Hepatocyte (in vitro differentiated cells): ENCODE measurements at regions not wholly inside any gene's neighbourhood (a gene's known extent, or its start where the extent isn't known, plus 50 kb on each side); places are given as distances from the start of the nearest gene placed in this dataset.

Experiments used
- DNase-seq: peaks from one replicate; pipeline ENCODE4 v3.0.0-alpha.2; 2016; ENCODE audit warnings: low spot score
- H2AFZ ChIP-seq: fragments of 200-600 bp; sonication (generic); 2 replicates; pipeline ENCODE4 v1.6.0; 2016; ENCODE audit warnings: antibody characterized with exemption, mild to moderate bottlenecking
- H3K27ac ChIP-seq: fragments of 200-600 bp; sonication (generic); 2 replicates; pipeline ENCODE4 v1.5.1; 2016; ENCODE audit warnings: mild to moderate bottlenecking
- H3K27me3 ChIP-seq: fragments of 200-600 bp; sonication (generic); 2 replicates; pipeline ENCODE4 v1.6.1; 2016
- H3K36me3 ChIP-seq: fragments of 200-600 bp; sonication (generic); replicated peaks from 2 replicates; pipeline ENCODE4 v1.5.1; 2016; ENCODE audit warnings: low read depth; ENCODE audit not compliant: insufficient read depth
- H3K4me1 ChIP-seq: fragments of 200-600 bp; sonication (generic); 2 replicates; pipeline ENCODE4 v1.5.1; 2016; ENCODE audit warnings: mild to moderate bottlenecking, moderate library complexity; ENCODE audit not compliant: insufficient read depth
- H3K4me2 ChIP-seq: fragments of 200-600 bp; sonication (generic); 2 replicates; pipeline ENCODE4 v1.6.0; 2016
- H3K4me3 ChIP-seq: fragments of 200-600 bp; sonication (generic); 2 replicates; pipeline ENCODE4 v1.5.1; 2016; ENCODE audit warnings: mild to moderate bottlenecking
- H3K79me2 ChIP-seq: fragments of 200-600 bp; sonication (generic); 2 replicates; pipeline ENCODE4 v1.6.0; 2017; ENCODE audit warnings: mild to moderate bottlenecking
- H3K9me2 ChIP-seq: fragments of 200-600 bp; sonication (generic); replicated peaks from 2 replicates; pipeline ENCODE4 v1.6.0; 2017; ENCODE audit warnings: mild to moderate bottlenecking; ENCODE audit not compliant: insufficient read depth
- H3K9me3 ChIP-seq: fragments of 200-600 bp; sonication (generic); 2 replicates; pipeline ENCODE4 v1.5.1; 2016; ENCODE audit warnings: low read depth, mild to moderate bottlenecking
- H4K20me1 ChIP-seq: fragments of 200-600 bp; sonication (generic); 2 replicates; pipeline ENCODE4 v1.6.0; 2016; ENCODE audit warnings: mild to moderate bottlenecking; ENCODE audit not compliant: insufficient read depth, poor library complexity, severe bottlenecking
- CTCF ChIP-seq: fragments of 200-600 bp; sonication (generic); IDR thresholded peaks from 2 replicates; pipeline ENCODE4 v1.5.1; 2016; ENCODE audit warnings: antibody characterized with exemption, mild to moderate bottlenecking; ENCODE audit not compliant: poor library complexity
- EZH2 ChIP-seq: fragments of 200-600 bp; sonication (generic); IDR thresholded peaks from 2 replicates; pipeline ENCODE4 v1.6.1; 2016; ENCODE audit warnings: antibody characterized with exemption, mild to moderate bottlenecking, borderline replicate concordance
- EZH2phosphoT487 ChIP-seq: fragments of 200-600 bp; sonication (generic); IDR thresholded peaks from one replicate; pipeline ENCODE4 v1.6.1; 2018; ENCODE audit warnings: antibody characterized with exemption, mild to moderate bottlenecking, low read depth, moderate library complexity; ENCODE audit not compliant: unreplicated experiment, severe bottlenecking
- WGBS: methylation state at CpG from one replicate; pipeline ENCODE4 v1.1.6; 2016; ENCODE audit warnings: low lambda C conversion rate; ENCODE audit errors: missing lambda C conversion rate; 5-methylcytosine and 5-hydroxymethylcytosine counted together

- DNase-seq = peak; percentile 44
- no peaks in the 10 kb centered on the region for H4K20me1 ChIP-seq
- H3K27ac ChIP-seq = peak overlapping the region; percentile 82
- peak overlapping the region; percentile 52 for H3K4me2 ChIP-seq
- H3K9me3 ChIP-seq = no peaks in the 10 kb centered on the region
- no peaks in the 10 kb centered on the region for H3K36me3 ChIP-seq
- no peaks in the 10 kb centered on the region for H3K79me2 ChIP-seq
- H3K4me3 ChIP-seq = no peak overlapping the region
- H3K9me2 ChIP-seq = no peaks in the 10 kb centered on the region
- H2AFZ ChIP-seq = peak overlapping the region; percentile 45
- no peaks in the 10 kb centered on the region for H3K27me3 ChIP-seq
- no peak for TF ChIP-seq CTCF
- no peak for TF ChIP-seq EZH2
- no peak for TF ChIP-seq EZH2phosphoT487
- peaks cover 13% of the 10 kb centered on the region for H3K4me1 ChIP-seq
- WGBS = 33% methylated on average over 6 of the region's 6 CpGs
These were observed 56.0 kb upstream of the DSG1 start for GRCh38 chr18:31261792-31262582.

- Histone ChIP-seq H3K4me2 (no peak overlapping the region), H3K9me2 (no peaks in the 10 kb centered on the region), H3K27ac (no peak overlapping the region), H3K27me3 (no peaks in the 10 kb centered on the region), H2AFZ (no peak overlapping the region), H3K4me1 (peaks cover 1% of the 10 kb centered on the region), H4K20me1 (no peaks in the 10 kb centered on the region), H3K36me3 (no peaks in the 10 kb centered on the region), H3K4me3 (no peak overlapping the region), H3K9me3 (no peaks in the 10 kb centered on the region), H3K79me2 (no peaks in the 10 kb centered on the region)
- no peak for TF ChIP-seq EZH2
- TF ChIP-seq EZH2phosphoT487 = no peak
- TF ChIP-seq CTCF = no peak
- no peak for DNase-seq
- WGBS = 50% methylated on average over 2 of the region's 2 CpGs
These were observed 50.0 kb upstream of the DSG1 start for GRCh38 chr18:31267823-31268481.
